Motor neuron (in vitro differentiated cells): ENCODE measurements at regions not wholly inside any gene's neighbourhood (a gene's known extent, or its start where the extent isn't known, plus 50 kb on each side); places are given as distances from the start of the nearest gene placed in this dataset.
A peak's percentile ranks its signal among the peaks of the same experiment; 100 is the strongest.
"Not testable (repeated sequence)": the region's sequence is repeated elsewhere in the genome, so short reads cannot be mapped to it uniquely, and the experiment has no call there.

Source experiments
- ATAC-seq, 8 experiments: fragments of 200-7000 bp; cut with Tn5 transposase; replicated peaks in 6 of 8; 2 replicates each; pipeline ENCODE4 v1.8.0; 2021; ENCODE audit warnings: mild to moderate bottlenecking in 8 of 8, moderate library complexity in 8 of 8
- H3K27ac ChIP-seq, 2 donors: fragments of 250-450 bp; sonication (Bioruptor Pico); 2 replicates each; pipeline ENCODE4 v1.9.0; 2021; ENCODE audit warnings: antibody characterized with exemption in 2 of 2, mild to moderate bottlenecking in 2 of 2, moderate library complexity in 1 of 2
- H3K4me1 ChIP-seq, 2 donors: fragments of 250-450 bp; sonication (Bioruptor Pico); replicated peaks in 1 of 2; 2 replicates each; pipeline ENCODE4 v1.6.1; 2021; ENCODE audit warnings: antibody characterized with exemption in 2 of 2, mild to moderate bottlenecking in 2 of 2, moderate library complexity in 1 of 2
- H3K4me3 ChIP-seq, 5 donors: fragments of 250-450 bp; sonication (Bioruptor Pico); 2 replicates each; pipeline ENCODE4 v1.9.0; 2021; ENCODE audit warnings: antibody characterized with exemption in 5 of 5, mild to moderate bottlenecking in 5 of 5, moderate library complexity in 4 of 5
- WGBS, 10 experiments: fragments of 450-650 bp; shearing (Covaris generic); methylation state at CpG; one replicate each; pipeline ENCODE4 v1.0.0; 2022; 5-methylcytosine and 5-hydroxymethylcytosine counted together
- in situ Hi-C, 9 experiments: fragments of 400-800 bp; cut with MboI; loops; one replicate each; pipeline ENCODE4 v1.15.0; 2021; ENCODE audit warnings: low sequenced_read_pairs in 9 of 9, low pct_unique_long_range_greater_than_20kb in 2 of 9; ENCODE audit not compliant: unreplicated experiment in 9 of 9

- WGBS, 10 experiments = 9 to 92% (median 57%) methylated on average over 1 of the region's 1 CpG; no CpG with 5 or more reads in 2 of the 10 experiments
- no peak for ATAC-seq
- no peak overlapping the region for H3K4me3 ChIP-seq
- H3K27ac ChIP-seq = no peak overlapping the region
- in situ Hi-C loops = no loop called here
- no peaks in the 10 kb centered on the region for H3K4me1 ChIP-seq
These were observed 138.4 kb downstream of the UCK2 start for GRCh38 chr1:165965857-165966256.

- in situ Hi-C loops, H3K27ac ChIP-seq, H3K4me3 ChIP-seq, ATAC-seq, H3K4me1 ChIP-seq: not testable (repeated sequence)
- WGBS, 10 experiments = 0 to 100% (median 60%) methylated on average over 1 to 2 of the region's 4 CpGs; no CpG with 5 or more reads in 4 of the 10 experiments
These were observed 142.0 kb downstream of the UCK2 start for GRCh38 chr1:165969366-165969765.

GRCh38 chr1:165974598-165975131 is 147.3 kb downstream of the UCK2 start:
- no peak for ATAC-seq
- WGBS, 10 experiments = 18 to 100% (median 46%) methylated on average over 1 to 3 of the region's 3 CpGs; no CpG with 5 or more reads in 2 of the 10 experiments
- Histone ChIP-seq H3K4me1 (no peaks in the 10 kb centered on the region), H3K27ac (no peak overlapping the region), H3K4me3 (no peak overlapping the region)
- in situ Hi-C loops = no loop called here

- Histone ChIP-seq H3K4me1 (peaks cover 0 to 2% of the 10 kb centered on the region in 2 donors), H3K4me3 (no peak overlapping the region), H3K27ac (no peak overlapping the region)
- in situ Hi-C loops = no loop called here
- 0 to 100% (median 50%) methylated on average over 1 of the region's 1 CpG; no CpG with 5 or more reads in 1 of the 10 experiments for WGBS, 10 experiments
- peak in 1 of 8 experiments; percentile 25 for ATAC-seq
These were observed 160.9 kb downstream of the UCK2 start for GRCh38 chr1:165988275-165988674.

- Histone ChIP-seq H3K4me3 (no peak overlapping the region), H3K27ac (no peak overlapping the region), H3K4me1 (peaks cover 0 to 2% of the 10 kb centered on the region in 2 donors)
- 20 to 100% (median 86%) methylated on average over 1 to 2 of the region's 2 CpGs; no CpG with 5 or more reads in 1 of the 10 experiments for WGBS, 10 experiments
- ATAC-seq = no peak
- in situ Hi-C loops = no loop called here
These were observed 161.4 kb downstream of the UCK2 start for GRCh38 chr1:165988817-165989216.

GRCh38 chr1:165992533-165992932 is 165.1 kb downstream of the UCK2 start:
- no peak for ATAC-seq
- Histone ChIP-seq H3K4me1 (peaks cover 0 to 2% of the 10 kb centered on the region in 2 donors), H3K4me3 (no peak overlapping the region), H3K27ac (no peak overlapping the region)
- in situ Hi-C loops = no loop called here
- 50 to 92% (median 79%) methylated on average over 1 to 3 of the region's 3 CpGs; no CpG with 5 or more reads in 4 of the 10 experiments for WGBS, 10 experiments

- WGBS, 10 experiments = 20 to 86% (median 50%) methylated on average over 1 to 4 of the region's 4 CpGs; no CpG with 5 or more reads in 2 of the 10 experiments
- in situ Hi-C loops = no loop called here
- no peak overlapping the region for H3K4me3 ChIP-seq
- no peak overlapping the region for H3K27ac ChIP-seq
- H3K4me1 ChIP-seq = peaks cover 0 to 2% of the 10 kb centered on the region in 2 donors
- ATAC-seq = peak in 2 of 8 experiments; percentile 40 to 55
These were observed 166.7 kb downstream of the UCK2 start for GRCh38 chr1:165994107-165994506.

GRCh38 chr1:165999826-166000225 is 167.0 kb downstream of the FAM78B start:
- no peak overlapping the region for H3K27ac ChIP-seq
- H3K4me1 ChIP-seq = no peaks in the 10 kb centered on the region
- ATAC-seq = no peak
- no peak overlapping the region for H3K4me3 ChIP-seq
- in situ Hi-C loops = no loop called here
- 0 to 100% (median 79%) methylated on average over 1 to 4 of the region's 4 CpGs; no CpG with 5 or more reads in 1 of the 10 experiments for WGBS, 10 experiments

GRCh38 chr1:166007176-166007575 is 159.6 kb downstream of the FAM78B start:
- H3K4me1 ChIP-seq = no peaks in the 10 kb centered on the region
- ATAC-seq = no peak
- H3K27ac ChIP-seq = no peak overlapping the region
- in situ Hi-C loops = no loop called here
- H3K4me3 ChIP-seq = no peak overlapping the region
- 29 to 100% (median 75%) methylated on average over 1 of the region's 1 CpG; no CpG with 5 or more reads in 2 of the 10 experiments for WGBS, 10 experiments

GRCh38 chr1:166013232-166013631 is 153.6 kb downstream of the FAM78B start:
- ATAC-seq = no peak
- H3K4me1 ChIP-seq = no peaks in the 10 kb centered on the region
- 17 to 86% (median 75%) methylated on average over 1 to 4 of the region's 4 CpGs; no CpG with 5 or more reads in 3 of the 10 experiments for WGBS, 10 experiments
- in situ Hi-C loops = no loop called here
- no peak overlapping the region for H3K4me3 ChIP-seq
- H3K27ac ChIP-seq = no peak overlapping the region

GRCh38 chr1:166017395-166017794 is 149.4 kb downstream of the FAM78B start:
- in situ Hi-C loops = no loop called here
- Histone ChIP-seq H3K27ac (no peak overlapping the region), H3K4me1 (peaks cover 0 to 7% of the 10 kb centered on the region in 2 donors), H3K4me3 (no peak overlapping the region)
- WGBS, 10 experiments = 14 to 100% (median 49%) methylated on average over 1 to 3 of the region's 3 CpGs; no CpG with 5 or more reads in 2 of the 10 experiments
- no peak for ATAC-seq
